ENCODE measurements at regions not wholly inside any gene's neighbourhood (a gene's known extent, or its start where the extent isn't known, plus 50 kb on each side); places are given as distances from the start of the nearest gene placed in this dataset.

DNA sequence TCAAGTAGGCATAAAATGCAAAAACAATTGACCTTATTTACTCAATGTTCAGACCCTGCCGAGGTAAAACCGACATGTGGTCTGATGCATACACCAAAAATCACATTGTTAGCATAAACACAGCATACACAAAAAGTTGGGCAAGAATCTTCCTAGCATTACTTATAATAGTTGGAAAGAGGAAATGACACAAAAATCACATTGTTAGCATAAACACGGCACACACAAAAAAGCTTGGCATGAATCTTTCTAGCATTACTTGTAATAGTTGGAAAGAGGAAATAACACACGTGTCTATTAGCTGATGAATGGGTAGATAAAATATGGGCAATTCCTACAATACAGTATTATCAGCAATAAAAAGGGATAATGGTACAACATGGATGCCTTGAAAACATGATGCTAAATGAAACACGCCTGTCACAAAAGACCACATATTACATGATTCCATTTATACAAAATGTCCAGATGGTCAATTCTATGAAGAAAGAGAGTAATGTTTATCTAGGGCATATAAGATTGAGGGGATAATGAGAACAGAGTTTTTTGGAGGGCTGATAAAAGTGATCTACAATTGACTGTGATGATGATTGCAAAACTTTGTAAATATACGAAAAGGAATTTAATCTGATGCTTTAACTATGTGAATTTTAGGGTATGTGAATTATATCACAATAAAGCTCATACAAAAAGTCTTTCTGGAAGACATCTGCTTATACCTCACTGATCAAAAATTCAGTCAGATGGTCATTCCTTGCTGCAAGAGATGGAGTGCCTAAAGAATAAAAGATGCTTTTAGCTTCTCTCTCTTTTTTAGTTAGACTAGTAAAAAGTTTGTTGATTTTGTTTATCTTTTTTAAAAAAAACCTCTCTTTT lies 1019.5 kb upstream of the CITED2 start:
- no peaks in the 10 kb centered on the region for H3K9me3 ChIP-seq
- TF ChIP-seq, protein P1, sequence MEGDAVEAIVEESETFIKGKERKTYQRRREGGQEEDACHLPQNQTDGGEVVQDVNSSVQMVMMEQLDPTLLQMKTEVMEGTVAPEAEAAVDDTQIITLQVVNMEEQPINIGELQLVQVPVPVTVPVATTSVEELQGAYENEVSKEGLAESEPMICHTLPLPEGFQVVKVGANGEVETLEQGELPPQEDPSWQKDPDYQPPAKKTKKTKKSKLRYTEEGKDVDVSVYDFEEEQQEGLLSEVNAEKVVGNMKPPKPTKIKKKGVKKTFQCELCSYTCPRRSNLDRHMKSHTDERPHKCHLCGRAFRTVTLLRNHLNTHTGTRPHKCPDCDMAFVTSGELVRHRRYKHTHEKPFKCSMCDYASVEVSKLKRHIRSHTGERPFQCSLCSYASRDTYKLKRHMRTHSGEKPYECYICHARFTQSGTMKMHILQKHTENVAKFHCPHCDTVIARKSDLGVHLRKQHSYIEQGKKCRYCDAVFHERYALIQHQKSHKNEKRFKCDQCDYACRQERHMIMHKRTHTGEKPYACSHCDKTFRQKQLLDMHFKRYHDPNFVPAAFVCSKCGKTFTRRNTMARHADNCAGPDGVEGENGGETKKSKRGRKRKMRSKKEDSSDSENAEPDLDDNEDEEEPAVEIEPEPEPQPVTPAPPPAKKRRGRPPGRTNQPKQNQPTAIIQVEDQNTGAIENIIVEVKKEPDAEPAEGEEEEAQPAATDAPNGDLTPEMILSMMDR (IDR thresholded peaks at IDR 0.05 in 4 of 5, conservative IDR thresholded peaks at IDR 0.05 in 1 of 5), result no peak
- TF ChIP-seq POLR2A (IDR thresholded peaks at IDR 0.05), result no peak
- H3K4me3 ChIP-seq, result no peak overlapping the region
- H3K4me1 ChIP-seq, result no peaks in the 10 kb centered on the region
- ATAC-seq, result no peak
- no peaks in the 10 kb centered on the region for H3K27me3 ChIP-seq
- H3K27ac ChIP-seq, result no peak overlapping the region
- H3K36me3 ChIP-seq, result no peaks in the 10 kb centered on the region
- no peak for DNase-seq
- intact Hi-C loops (cut with DNase I; ENCODE audit: low total_unique reads), result no loop called here
- in situ Hi-C loops (cut with MboI; ENCODE audit: low sequenced_read_pairs in 4 of 4), result no loop called here

DNA sequence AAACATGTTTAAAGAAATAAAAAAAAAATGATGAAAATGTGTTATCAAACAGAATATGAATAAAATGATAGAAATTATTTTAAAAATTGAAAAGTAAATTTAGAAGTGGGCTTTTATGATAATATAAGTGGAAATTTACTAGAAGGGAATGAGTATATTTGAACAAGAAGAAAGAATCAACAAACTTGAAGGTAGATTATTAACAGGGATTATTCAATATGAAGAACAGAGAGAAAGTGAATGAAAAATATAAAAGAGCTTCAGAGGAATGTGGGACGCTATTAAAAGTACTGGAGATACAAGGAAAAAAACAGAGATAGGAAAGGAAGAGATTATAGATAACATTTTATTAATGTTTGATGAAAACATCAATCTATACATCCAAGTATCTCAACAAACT lies 1014.4 kb upstream of the CITED2 start:
- Histone ChIP-seq H3K27ac (no peak overlapping the region), H3K4me1 (no peaks in the 10 kb centered on the region), H3K9me3 (no peaks in the 10 kb centered on the region), H3K4me3 (no peak overlapping the region), H3K27me3 (no peaks in the 10 kb centered on the region), H3K36me3 (no peaks in the 10 kb centered on the region)
- no peak for DNase-seq
- ATAC-seq, result no peak
- in situ Hi-C loops (cut with MboI; ENCODE audit: low sequenced_read_pairs in 4 of 4) (no loop called here), intact Hi-C loops (cut with DNase I; ENCODE audit: low total_unique reads) (no loop called here)
- TF ChIP-seq, protein P1 (IDR thresholded peaks at IDR 0.05 in 4 of 5, conservative IDR thresholded peaks at IDR 0.05 in 1 of 5), result no peak
- no peak for TF ChIP-seq POLR2A (IDR thresholded peaks at IDR 0.05)

DNA sequence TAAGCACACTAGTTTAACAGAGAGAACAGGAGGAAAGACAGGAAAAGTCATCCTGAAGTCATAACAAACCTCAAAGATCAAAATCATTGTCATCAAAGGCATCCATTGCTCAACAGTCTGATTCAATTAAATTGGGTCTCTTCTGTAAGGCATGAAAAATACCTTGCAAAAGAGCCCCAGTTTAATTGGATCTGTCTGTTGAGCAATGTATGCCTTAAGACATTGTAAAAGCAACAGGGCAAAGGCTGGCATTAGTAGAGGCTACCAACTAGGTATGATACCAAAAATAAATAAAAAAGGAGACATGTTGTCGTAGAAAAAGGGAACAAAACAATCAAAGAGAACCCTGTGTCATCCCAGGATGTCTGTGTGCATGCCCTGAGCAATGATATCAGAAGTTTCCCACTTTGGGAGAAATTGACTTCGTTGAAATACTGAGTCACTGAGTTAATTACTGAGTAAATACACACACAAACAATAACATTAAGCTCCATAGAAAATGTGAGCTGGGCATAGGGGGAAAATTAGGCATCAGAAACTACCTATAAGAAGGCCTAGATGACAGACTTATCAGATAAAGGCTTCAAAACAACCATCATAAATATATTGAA lies 1013.8 kb upstream of the CITED2 start:
- DNase-seq, result no peak
- no peak for TF ChIP-seq POLR2A (IDR thresholded peaks at IDR 0.05)
- TF ChIP-seq, protein P1 (IDR thresholded peaks at IDR 0.05 in 4 of 5, conservative IDR thresholded peaks at IDR 0.05 in 1 of 5), result no peak
- ATAC-seq, result no peak
- no peaks in the 10 kb centered on the region for H3K36me3 ChIP-seq
- H3K27me3 ChIP-seq, result no peaks in the 10 kb centered on the region
- H3K27ac ChIP-seq, result no peak overlapping the region
- H3K4me3 ChIP-seq, result no peak overlapping the region
- no peaks in the 10 kb centered on the region for H3K4me1 ChIP-seq
- intact Hi-C loops (cut with DNase I; ENCODE audit: low total_unique reads) (no loop called here), in situ Hi-C loops (cut with MboI; ENCODE audit: low sequenced_read_pairs in 4 of 4) (no loop called here)
- H3K9me3 ChIP-seq, result no peaks in the 10 kb centered on the region

DNA sequence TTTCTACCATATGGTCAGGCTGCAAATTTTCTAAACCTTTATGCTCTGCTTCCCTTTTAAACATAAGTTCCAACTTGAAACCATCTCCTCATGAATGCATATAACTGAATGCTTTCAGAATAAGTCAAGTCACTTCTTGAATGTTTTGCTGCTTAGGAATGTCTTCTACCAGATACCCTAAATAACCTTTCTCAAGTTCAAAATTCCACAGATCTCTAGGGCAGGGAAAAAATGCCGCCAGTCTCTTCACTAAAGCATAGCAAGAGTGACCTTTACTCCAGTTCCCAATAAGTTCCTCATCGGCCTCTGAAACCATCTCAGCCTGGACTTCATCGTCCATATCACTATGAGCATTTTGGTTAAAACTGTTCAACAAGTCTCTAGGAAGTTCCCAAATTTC lies 1011.2 kb upstream of the CITED2 start:
- H3K9me3 ChIP-seq, result no peaks in the 10 kb centered on the region
- in situ Hi-C loops (cut with MboI; ENCODE audit: low sequenced_read_pairs in 4 of 4) (no loop called here), intact Hi-C loops (cut with DNase I; ENCODE audit: low total_unique reads) (no loop called here)
- no peak overlapping the region for H3K4me3 ChIP-seq
- no peaks in the 10 kb centered on the region for H3K36me3 ChIP-seq
- no peak overlapping the region for H3K27ac ChIP-seq
- no peaks in the 10 kb centered on the region for H3K4me1 ChIP-seq
- TF ChIP-seq, protein P1 (IDR thresholded peaks at IDR 0.05 in 4 of 5, conservative IDR thresholded peaks at IDR 0.05 in 1 of 5), result no peak
- no peak for TF ChIP-seq POLR2A (IDR thresholded peaks at IDR 0.05)
- no peak for ATAC-seq
- no peaks in the 10 kb centered on the region for H3K27me3 ChIP-seq
- no peak for DNase-seq
